IMR-90 (cell line): ENCODE measurements at regions not wholly inside any gene's neighbourhood (a gene's known extent, or its start where the extent isn't known, plus 50 kb on each side); places are given as distances from the start of the nearest gene placed in this dataset.

Experiments
- ATAC-seq: fragments of 200-7000 bp; cut with Tn5 transposase; 2 replicates; pipeline ENCODE4 v1.9.1; 2020; ENCODE audit warnings: low read depth, mild to moderate bottlenecking, moderate library complexity
- BruUV-seq: library from RNA; stranded (reverse); fragments of 400-500 nt; replicated peaks from 2 replicates; lab custom pipeline; 2021; lab: Mats Ljungman, UMichigan
- CTCF ChIA-PET: fragments of 300-600 bp; formaldehyde crosslinking; extraction: SDS; loops from one replicate; lab custom pipeline; 2021; ENCODE audit warnings: antibody characterized with exemption; lab: Yijun Ruan, JAX
- POLR2A ChIA-PET: fragments of 300-600 bp; sonication (Branson Sonifier 250); formaldehyde crosslinking; loops from one replicate; lab custom pipeline; 2022; ENCODE audit warnings: antibody characterized with exemption; ENCODE audit not compliant: unreplicated experiment; lab: Charles Lee
- DNase-seq: peaks from one replicate; pipeline ENCODE4 v3.0.0; 2013
- H2AFZ ChIP-seq: replicated peaks from 2 replicates; pipeline ENCODE3; 2013; ENCODE audit warnings: low read length, mild to moderate bottlenecking; ENCODE audit not compliant: poor library complexity
- H2AK5ac ChIP-seq: 2 replicates; pipeline ENCODE4 v1.6.1; 2013; ENCODE audit warnings: low read depth, low read length, inconsistent platforms
- H2AK9ac ChIP-seq: replicated peaks from 2 replicates; pipeline ENCODE3; 2013; ENCODE audit warnings: mild to moderate bottlenecking, low read depth, low read length, moderate library complexity; ENCODE audit not compliant: poor library complexity
- H2BK120ac ChIP-seq: 2 replicates; pipeline ENCODE4 v1.6.1; 2013; ENCODE audit warnings: low read depth, low read length, inconsistent platforms
- H2BK15ac ChIP-seq: 3 replicates; pipeline ENCODE4 v1.6.1; 2013; ENCODE audit warnings: low read depth, low read length, inconsistent platforms
- H2BK20ac ChIP-seq: 2 replicates; pipeline ENCODE4 v1.6.1; 2013; ENCODE audit warnings: low read depth, mild to moderate bottlenecking, inconsistent platforms, low read length, moderate library complexity
- H2BK5ac ChIP-seq: 2 replicates; pipeline ENCODE4 v1.6.1; 2013; ENCODE audit warnings: mild to moderate bottlenecking, low read depth, low read length, inconsistent platforms; ENCODE audit not compliant: poor library complexity, severe bottlenecking
- H3K14ac ChIP-seq: replicated peaks from 2 replicates; pipeline ENCODE4 v1.6.1; 2013; ENCODE audit warnings: low read depth, low read length, inconsistent platforms
- H3K18ac ChIP-seq: 2 replicates; pipeline ENCODE4 v1.6.1; 2013; ENCODE audit warnings: low read depth, low read length, control low read depth
- H3K23ac ChIP-seq: 2 replicates; pipeline ENCODE4 v1.6.1; 2013; ENCODE audit warnings: low read depth, low read length, inconsistent platforms
- H3K27ac ChIP-seq: 2 replicates; pipeline ENCODE4 v1.5.1; 2013; ENCODE audit warnings: mild to moderate bottlenecking, control low read depth, low read length; ENCODE audit not compliant: insufficient read depth
- H3K27me3 ChIP-seq: 2 replicates; pipeline ENCODE4 v1.6.1; 2013; ENCODE audit warnings: low read length; ENCODE audit not compliant: control insufficient read depth, insufficient read depth
- H3K36me3 ChIP-seq: 2 replicates; pipeline ENCODE4 v1.6.1; 2013; ENCODE audit warnings: low read length, mixed read lengths; ENCODE audit not compliant: control insufficient read depth, insufficient read depth
- H3K4ac ChIP-seq: 2 replicates; pipeline ENCODE4 v1.6.1; 2013; ENCODE audit warnings: low read depth, low read length, inconsistent platforms
- H3K4me1 ChIP-seq: 2 replicates; pipeline ENCODE4 v1.6.1; 2013; ENCODE audit warnings: low read length, mixed read lengths; ENCODE audit not compliant: control insufficient read depth, insufficient read depth
- H3K4me2 ChIP-seq: 2 replicates; pipeline ENCODE4 v1.6.1; 2013; ENCODE audit warnings: low read depth, mild to moderate bottlenecking, control low read depth, low read length, moderate library complexity
- H3K4me3 ChIP-seq: 2 replicates; pipeline ENCODE4 v1.5.1; 2013; ENCODE audit warnings: low read depth, mild to moderate bottlenecking, control low read depth, low read length, moderate library complexity; ENCODE audit not compliant: insufficient read depth
- H3K56ac ChIP-seq: 2 replicates; pipeline ENCODE4 v1.6.1; 2013; ENCODE audit warnings: low read length, inconsistent platforms; ENCODE audit not compliant: insufficient read depth; ENCODE audit errors: extremely low read depth
- H3K79me1 ChIP-seq, 2 experiments: 2 replicates each; pipeline ENCODE4 v1.6.1; 2013; ENCODE audit warnings: low read length in 2 of 2, inconsistent platforms in 1 of 2, low read depth in 1 of 2
- H3K9ac ChIP-seq: 2 replicates; pipeline ENCODE4 v1.6.1; 2013; ENCODE audit warnings: low read depth, low read length, control low read depth
- H3K9me1 ChIP-seq: 2 replicates; pipeline ENCODE4 v1.6.1; 2013; ENCODE audit warnings: low read length, inconsistent platforms; ENCODE audit not compliant: insufficient read depth
- H3K9me3 ChIP-seq: 2 replicates; pipeline ENCODE4 v1.6.1; 2013; ENCODE audit warnings: low read length; ENCODE audit not compliant: control insufficient read depth, insufficient read depth
- H4K20me1 ChIP-seq: 2 replicates; pipeline ENCODE4 v1.6.1; 2013; ENCODE audit warnings: low read length, inconsistent platforms; ENCODE audit not compliant: insufficient read depth
- H4K5ac ChIP-seq: 2 replicates; pipeline ENCODE4 v1.6.1; 2013; ENCODE audit warnings: mild to moderate bottlenecking, low read depth, low read length, control low read depth
- H4K8ac ChIP-seq, 2 experiments: 2 replicates each; pipeline ENCODE4 v1.6.1; 2013; ENCODE audit warnings: low read depth in 2 of 2, low read length in 2 of 2, control low read depth in 1 of 2, inconsistent platforms in 1 of 2
- H4K91ac ChIP-seq: 2 replicates; pipeline ENCODE4 v1.6.1; 2013; ENCODE audit warnings: low read depth, low read length, inconsistent platforms; ENCODE audit not compliant: insufficient read depth
- BHLHE40 ChIP-seq: fragments of 150-350 bp; IDR thresholded peaks from 2 replicates; pipeline ENCODE4 v1.6.1; 2016; ENCODE audit warnings: mild to moderate bottlenecking, low read depth, low read length
- CEBPB ChIP-seq: IDR thresholded peaks from 2 replicates; pipeline ENCODE4 v1.6.1; 2012; ENCODE audit warnings: low read depth, low read length, improper control_type of control experiment
- CHD1 ChIP-seq: IDR thresholded peaks from 2 replicates; pipeline ENCODE4 v1.6.1; 2012; ENCODE audit warnings: low read depth, low read length, improper control_type of control experiment
- FOS ChIP-seq: fragments of 150-350 bp; IDR thresholded peaks from 2 replicates; pipeline ENCODE4 v1.6.1; 2016; ENCODE audit warnings: low read depth, low read length
- MAFK ChIP-seq: IDR thresholded peaks from 2 replicates; pipeline ENCODE4 v1.6.1; 2012; ENCODE audit warnings: low read depth, low read length, improper control_type of control experiment
- MAZ ChIP-seq: IDR thresholded peaks from 2 replicates; pipeline ENCODE4 v1.6.1; 2012; ENCODE audit warnings: low read depth, mild to moderate bottlenecking, low read length, improper control_type of control experiment, moderate library complexity, borderline replicate concordance
- MXI1 ChIP-seq: IDR thresholded peaks from 2 replicates; pipeline ENCODE4 v1.6.1; 2012; ENCODE audit warnings: low read depth, mild to moderate bottlenecking, low read length, moderate library complexity, borderline replicate concordance
- NFE2L2 ChIP-seq: fragments of 150-350 bp; IDR thresholded peaks from 2 replicates; pipeline ENCODE4 v1.6.1; 2016; ENCODE audit warnings: low read depth, mild to moderate bottlenecking, low read length
- POLR2A ChIP-seq: IDR thresholded peaks from 2 replicates; pipeline ENCODE4 v1.6.1; 2012; ENCODE audit warnings: mild to moderate bottlenecking, low read depth, low read length
- RAD21 ChIP-seq: IDR thresholded peaks from 2 replicates; pipeline ENCODE4 v1.6.1; 2012; ENCODE audit warnings: low read length, improper control_type of control experiment
- RCOR1 ChIP-seq: IDR thresholded peaks from 2 replicates; pipeline ENCODE4 v1.6.1; 2012; ENCODE audit warnings: mild to moderate bottlenecking, low read length, improper control_type of control experiment; ENCODE audit not compliant: insufficient replicate concordance
- RFX5 ChIP-seq: IDR thresholded peaks from 2 replicates; pipeline ENCODE4 v1.8.0; 2012; ENCODE audit warnings: low read depth, mild to moderate bottlenecking, low read length, moderate library complexity
- SMC3 ChIP-seq: fragments of 150-350 bp; IDR thresholded peaks from 2 replicates; pipeline ENCODE4 v1.6.1; 2016; ENCODE audit warnings: low read depth, mild to moderate bottlenecking, antibody characterized with exemption, low read length, moderate library complexity
- WGBS, 2 experiments: methylation state at CpG; one replicate each; pipeline versions ENCODE4 v1.1.5 to v1.1.7; 2013; ENCODE audit warnings: missing lambda C conversion rate in 2 of 2; ENCODE audit not compliant: insufficient read length in 1 of 2; ENCODE audit errors: extremely low coverage in 2 of 2; 5-methylcytosine and 5-hydroxymethylcytosine counted together
- dilution Hi-C: fragments of 300-500 bp; cut with HindIII; formaldehyde crosslinking; loops from one replicate; pipeline ENCODE4 v1.14.3; 2018; ENCODE audit warnings: low sequenced_read_pairs; ENCODE audit not compliant: unreplicated experiment
- in situ Hi-C: fragments of 300-500 bp; cut with MboI; formaldehyde crosslinking; loops from 3 replicates; pipeline ENCODE4 v1.14.3; 2019; ENCODE audit warnings: low sequenced_read_pairs, inconsistent platforms, mixed read lengths
- intact Hi-C: fragments of 100-400 bp; cut with micrococcal nuclease; formaldehyde crosslinking; loops from 2 replicates; pipeline ENCODE4 v1.10.0; 2022
- TF ChIP-seq, protein P1 (sequence below): conservative IDR thresholded peaks from 2 replicates; pipeline ENCODE4 v1.5.1; 2012; ENCODE audit warnings: mild to moderate bottlenecking, low read depth, low read length, improper control_type of control experiment
- TF ChIP-seq, protein P2 (sequence below): fragments of 150-350 bp; IDR thresholded peaks from 2 replicates; pipeline ENCODE4 v1.6.1; 2016; ENCODE audit warnings: low read depth, mild to moderate bottlenecking, low read length, moderate library complexity, borderline replicate concordance
- TF ChIP-seq, protein P3 (sequence below): fragments of 150-350 bp; IDR thresholded peaks from 2 replicates; pipeline ENCODE4 v1.6.1; 2017; ENCODE audit warnings: mild to moderate bottlenecking, antibody characterized with exemption, low read length, low read depth

DNA sequence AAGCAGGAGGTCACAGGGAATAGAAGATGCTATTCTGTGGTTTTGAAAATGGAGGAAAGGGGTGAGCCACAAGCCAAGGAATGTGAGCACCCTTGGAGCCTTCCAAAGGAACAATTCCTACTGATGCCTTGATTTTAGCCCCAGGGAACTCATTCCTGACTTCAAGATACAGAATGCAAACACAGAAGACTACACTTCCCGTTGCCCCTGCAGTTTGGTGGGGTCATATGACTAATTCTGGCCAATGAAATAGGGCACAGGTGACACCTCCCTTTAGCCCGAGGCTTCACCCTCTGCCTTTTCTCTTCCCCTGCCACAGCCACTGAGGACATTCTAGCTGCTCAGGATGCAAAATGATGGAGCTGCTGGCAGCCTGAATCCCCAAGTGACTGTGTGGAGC, 126.1 kb downstream of the INHBB start:
- 0 out of 2 replicates have a peak overlapping the region, but pooled peaks have one; percentile 73 for H2AK5ac ChIP-seq
- no peak overlapping the region for H3K4ac ChIP-seq
- in situ Hi-C loops (no loop called here), intact Hi-C loops (no loop called here), dilution Hi-C loops (no loop called here)
- no peak overlapping the region for H2AK9ac ChIP-seq
- BruUV-seq: no TSS peak
- ATAC-seq (no peak), DNase-seq (no peak)
- H3K23ac ChIP-seq: no peak overlapping the region
- POLR2A ChIA-PET: no interaction called here
- H4K20me1 ChIP-seq: no peaks in the 10 kb centered on the region
- no peak overlapping the region for H4K91ac ChIP-seq
- CTCF ChIA-PET: no interaction called here
- H3K56ac ChIP-seq: no peak overlapping the region
- H3K18ac ChIP-seq: no peak overlapping the region
- no peak overlapping the region for H3K14ac ChIP-seq
- no peak overlapping the region for H4K5ac ChIP-seq
- H3K9ac ChIP-seq: no peak overlapping the region
- no peak overlapping the region for H3K4me2 ChIP-seq
- H2BK15ac ChIP-seq: peak overlapping the region; percentile 89; the same call in 2 of the 3 replicates
- H4K8ac ChIP-seq: no peak overlapping the region
- no peak overlapping the region for H2BK120ac ChIP-seq
- no peak overlapping the region for H2BK5ac ChIP-seq
- H2BK20ac ChIP-seq: no peak overlapping the region
- no peak overlapping the region for H2AFZ ChIP-seq
- H3K27me3 ChIP-seq: no peaks in the 10 kb centered on the region; the same call in 1 of the 2 replicates
- TF ChIP-seq CHD1 (no peak), POLR2A (no peak), NFE2L2 (no peak), BHLHE40 (no peak), MXI1 (no peak), SMC3 (no peak), FOS (no peak), MAFK (no peak), RCOR1 (no peak), MAZ (no peak), RAD21 (no peak), CEBPB (no peak), RFX5 (no peak)
- TF ChIP-seq, protein P1, sequence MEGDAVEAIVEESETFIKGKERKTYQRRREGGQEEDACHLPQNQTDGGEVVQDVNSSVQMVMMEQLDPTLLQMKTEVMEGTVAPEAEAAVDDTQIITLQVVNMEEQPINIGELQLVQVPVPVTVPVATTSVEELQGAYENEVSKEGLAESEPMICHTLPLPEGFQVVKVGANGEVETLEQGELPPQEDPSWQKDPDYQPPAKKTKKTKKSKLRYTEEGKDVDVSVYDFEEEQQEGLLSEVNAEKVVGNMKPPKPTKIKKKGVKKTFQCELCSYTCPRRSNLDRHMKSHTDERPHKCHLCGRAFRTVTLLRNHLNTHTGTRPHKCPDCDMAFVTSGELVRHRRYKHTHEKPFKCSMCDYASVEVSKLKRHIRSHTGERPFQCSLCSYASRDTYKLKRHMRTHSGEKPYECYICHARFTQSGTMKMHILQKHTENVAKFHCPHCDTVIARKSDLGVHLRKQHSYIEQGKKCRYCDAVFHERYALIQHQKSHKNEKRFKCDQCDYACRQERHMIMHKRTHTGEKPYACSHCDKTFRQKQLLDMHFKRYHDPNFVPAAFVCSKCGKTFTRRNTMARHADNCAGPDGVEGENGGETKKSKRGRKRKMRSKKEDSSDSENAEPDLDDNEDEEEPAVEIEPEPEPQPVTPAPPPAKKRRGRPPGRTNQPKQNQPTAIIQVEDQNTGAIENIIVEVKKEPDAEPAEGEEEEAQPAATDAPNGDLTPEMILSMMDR: no peak
- TF ChIP-seq, protein P2, sequence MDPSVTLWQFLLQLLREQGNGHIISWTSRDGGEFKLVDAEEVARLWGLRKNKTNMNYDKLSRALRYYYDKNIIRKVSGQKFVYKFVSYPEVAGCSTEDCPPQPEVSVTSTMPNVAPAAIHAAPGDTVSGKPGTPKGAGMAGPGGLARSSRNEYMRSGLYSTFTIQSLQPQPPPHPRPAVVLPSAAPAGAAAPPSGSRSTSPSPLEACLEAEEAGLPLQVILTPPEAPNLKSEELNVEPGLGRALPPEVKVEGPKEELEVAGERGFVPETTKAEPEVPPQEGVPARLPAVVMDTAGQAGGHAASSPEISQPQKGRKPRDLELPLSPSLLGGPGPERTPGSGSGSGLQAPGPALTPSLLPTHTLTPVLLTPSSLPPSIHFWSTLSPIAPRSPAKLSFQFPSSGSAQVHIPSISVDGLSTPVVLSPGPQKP: no peak
- TF ChIP-seq, protein P3, sequence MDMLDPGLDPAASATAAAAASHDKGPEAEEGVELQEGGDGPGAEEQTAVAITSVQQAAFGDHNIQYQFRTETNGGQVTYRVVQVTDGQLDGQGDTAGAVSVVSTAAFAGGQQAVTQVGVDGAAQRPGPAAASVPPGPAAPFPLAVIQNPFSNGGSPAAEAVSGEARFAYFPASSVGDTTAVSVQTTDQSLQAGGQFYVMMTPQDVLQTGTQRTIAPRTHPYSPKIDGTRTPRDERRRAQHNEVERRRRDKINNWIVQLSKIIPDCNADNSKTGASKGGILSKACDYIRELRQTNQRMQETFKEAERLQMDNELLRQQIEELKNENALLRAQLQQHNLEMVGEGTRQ: no peak
- peaks cover 8% of the 10 kb centered on the region for H3K9me3 ChIP-seq
- peaks cover 15% of the 10 kb centered on the region for H3K9me1 ChIP-seq
- no peaks in the 10 kb centered on the region for H3K79me1 ChIP-seq
- H3K4me1 ChIP-seq: peaks cover 16% of the 10 kb centered on the region
- no peak overlapping the region for H3K27ac ChIP-seq
- H3K36me3 ChIP-seq: no peaks in the 10 kb centered on the region
- WGBS, 2 experiments: no CpG with 5 or more reads among the region's 2 CpGs
- H3K4me3 ChIP-seq: no peak overlapping the region
